HG03064 (cell line): ENCODE measurements at regions not wholly inside any gene's neighbourhood (a gene's known extent, or its start where the extent isn't known, plus 50 kb on each side); places are given as distances from the start of the nearest gene placed in this dataset.
"Not testable (repeated sequence)": the region's sequence is repeated elsewhere in the genome, so short reads cannot be mapped to it uniquely, and the experiment has no call there.

Experiments
- ATAC-seq: cut with Tn5 transposase; IDR thresholded peaks from one replicate; pipeline ENCODE4 v1.9.1; 2021; ENCODE audit warnings: low read depth; ENCODE audit not compliant: unreplicated experiment

DNA sequence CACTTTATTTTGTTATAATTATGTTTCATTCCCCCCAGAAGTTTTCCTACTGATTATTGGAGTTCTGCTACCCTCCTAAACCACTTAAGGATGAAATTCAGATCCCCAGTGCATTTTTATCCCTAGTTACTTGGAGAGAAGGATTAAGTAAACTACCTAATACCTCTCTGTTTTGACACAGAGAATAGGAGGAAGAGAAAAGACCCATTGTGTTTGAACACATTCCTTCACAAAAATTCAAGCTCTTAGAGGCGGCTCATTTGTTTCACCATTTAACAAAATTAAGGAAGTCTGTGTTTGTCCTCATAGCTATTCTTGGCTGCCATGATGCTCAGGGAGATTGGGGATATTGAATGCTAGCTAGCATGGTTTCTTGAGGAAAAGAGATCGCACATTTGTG lies 492.6 kb downstream of the EBF1 start:
- no peak for ATAC-seq

- ATAC-seq = no peak
Observed at GRCh38 chr5:158606233-158606632, 493.5 kb downstream of the EBF1 start.

DNA sequence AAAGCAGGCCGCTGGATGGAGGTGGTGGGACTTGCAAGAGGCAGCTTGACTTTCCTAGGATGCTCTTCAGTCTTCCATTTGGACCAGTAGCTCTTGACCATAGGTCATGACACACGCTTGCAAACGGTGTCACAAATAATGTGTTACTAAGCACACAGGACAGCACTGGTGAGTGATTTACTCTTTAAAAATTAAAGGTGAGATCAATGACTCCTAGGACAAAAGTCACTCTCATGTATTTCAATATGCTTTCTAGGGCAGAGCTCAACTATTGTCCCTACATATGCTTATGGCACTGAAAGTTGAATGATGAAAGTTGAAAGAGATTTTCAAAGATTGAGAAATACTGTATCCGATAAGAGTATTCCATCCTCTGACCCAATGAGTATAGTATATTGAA lies 496.7 kb downstream of the EBF1 start:
- no peak for ATAC-seq

- ATAC-seq = no peak
Observed at GRCh38 chr5:158601118-158601517, 498.6 kb downstream of the EBF1 start.

- ATAC-seq = no peak
Observed at GRCh38 chr5:158600679-158601078, 499.0 kb downstream of the EBF1 start.

GRCh38 chr5:158599157-158599556 lies 500.6 kb downstream of the EBF1 start:
- no peak for ATAC-seq

- ATAC-seq = no peak
Observed at GRCh38 chr5:158594595-158595242, 505.0 kb downstream of the EBF1 start.

DNA sequence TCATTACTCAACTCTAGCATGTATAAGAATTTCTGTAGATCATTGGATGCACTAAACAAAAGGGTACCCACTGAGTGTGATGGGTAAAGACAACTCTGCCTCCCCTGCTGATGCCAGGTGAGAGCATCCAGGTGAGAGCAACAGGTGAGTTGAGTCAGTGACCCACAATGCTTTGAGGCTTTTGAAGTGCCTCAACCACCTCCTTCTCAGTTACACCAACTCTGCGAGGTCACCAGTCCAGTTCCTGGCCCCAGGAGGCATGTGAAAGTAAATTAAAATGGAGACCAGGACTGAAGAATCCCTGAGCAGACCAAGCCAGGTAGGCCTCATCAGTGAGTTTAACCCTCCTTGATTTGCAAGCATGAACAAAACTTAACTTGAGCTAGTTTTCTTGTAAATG lies 505.8 kb downstream of the EBF1 start:
- no peak for ATAC-seq

DNA sequence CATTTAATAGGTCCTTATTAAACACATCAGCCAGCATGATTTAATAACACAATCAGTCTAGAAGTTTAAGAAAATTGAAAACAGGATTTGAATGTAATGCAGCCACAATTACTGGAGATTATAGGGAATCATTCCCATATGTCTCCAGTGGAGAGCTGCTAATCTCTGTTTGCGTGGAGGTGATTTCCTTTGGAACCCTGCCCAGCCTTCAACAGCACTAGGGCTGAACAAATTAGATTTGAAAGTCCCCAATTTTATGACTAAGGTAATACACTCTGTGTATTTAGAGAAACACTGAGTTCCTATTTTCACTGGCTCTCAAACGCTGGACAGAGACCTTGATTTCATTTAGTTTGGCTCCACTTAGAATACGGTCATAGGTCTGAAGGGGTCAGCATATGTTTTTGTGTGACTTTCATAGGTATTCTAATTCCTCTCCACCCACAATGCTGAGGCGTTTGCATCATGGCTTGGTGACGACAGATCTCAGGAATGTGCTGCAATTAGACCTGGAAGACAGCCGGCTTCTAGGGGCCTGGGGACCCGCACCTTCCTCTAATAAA lies 508.3 kb downstream of the EBF1 start:
- ATAC-seq = no peak

- no peak for ATAC-seq
Observed at GRCh38 chr5:158590746-158591300, 508.9 kb downstream of the EBF1 start.

- ATAC-seq = no peak
Observed at GRCh38 chr5:158589939-158590338, 509.8 kb downstream of the EBF1 start.

- no peak for ATAC-seq
Observed at GRCh38 chr5:158588617-158589016, 511.1 kb downstream of the EBF1 start.

DNA sequence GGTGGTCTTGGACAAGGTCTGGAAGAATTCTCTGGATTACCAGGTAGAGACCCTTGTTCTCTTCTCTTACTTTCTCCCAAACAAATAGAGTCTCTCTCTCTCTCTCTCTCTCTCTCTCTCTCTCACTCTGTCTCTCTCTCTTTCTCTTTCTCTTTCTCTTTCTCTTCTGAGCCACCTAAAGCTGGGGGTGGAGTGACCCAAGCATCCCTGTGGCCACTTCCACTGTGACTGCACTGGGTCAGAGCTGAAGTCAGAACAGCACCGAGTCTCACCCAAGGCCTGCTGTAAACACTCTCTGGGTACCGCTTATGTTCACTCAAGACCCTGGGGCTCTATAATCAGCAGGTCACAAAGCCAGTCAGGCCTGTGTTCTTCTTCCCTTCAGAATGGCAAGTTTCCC lies 513.7 kb downstream of the EBF1 start:
- no peak for ATAC-seq

GRCh38 chr5:158582669-158583068 lies 517.0 kb downstream of the EBF1 start:
- ATAC-seq = not testable (repeated sequence)

DNA sequence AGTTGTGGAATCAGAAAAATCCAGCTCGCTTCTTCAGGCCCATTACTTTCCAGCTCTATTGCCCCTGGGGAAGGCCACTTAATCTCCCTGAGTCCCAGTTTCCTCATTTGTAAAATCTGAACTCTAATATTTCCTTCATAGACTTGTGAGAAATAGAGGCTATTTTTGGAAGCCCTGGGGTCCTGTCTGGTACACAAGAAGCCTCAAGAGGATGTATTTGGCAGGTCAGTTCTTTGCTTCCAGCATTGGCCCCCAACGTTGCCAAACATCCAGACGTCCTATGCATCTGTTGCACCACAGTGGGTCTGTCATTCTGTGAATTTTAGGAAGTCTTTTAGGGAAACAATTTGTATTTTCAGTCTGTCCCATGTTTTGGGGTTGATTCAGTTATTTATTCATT lies 525.9 kb downstream of the EBF1 start:
- no peak for ATAC-seq

- no peak for ATAC-seq
Observed at GRCh38 chr5:158570502-158570901, 529.2 kb downstream of the EBF1 start.

- no peak for ATAC-seq
Observed at GRCh38 chr5:158569534-158569933, 530.2 kb downstream of the EBF1 start.

- ATAC-seq = no peak
Observed at GRCh38 chr5:158565017-158565789, 534.5 kb downstream of the EBF1 start.

DNA sequence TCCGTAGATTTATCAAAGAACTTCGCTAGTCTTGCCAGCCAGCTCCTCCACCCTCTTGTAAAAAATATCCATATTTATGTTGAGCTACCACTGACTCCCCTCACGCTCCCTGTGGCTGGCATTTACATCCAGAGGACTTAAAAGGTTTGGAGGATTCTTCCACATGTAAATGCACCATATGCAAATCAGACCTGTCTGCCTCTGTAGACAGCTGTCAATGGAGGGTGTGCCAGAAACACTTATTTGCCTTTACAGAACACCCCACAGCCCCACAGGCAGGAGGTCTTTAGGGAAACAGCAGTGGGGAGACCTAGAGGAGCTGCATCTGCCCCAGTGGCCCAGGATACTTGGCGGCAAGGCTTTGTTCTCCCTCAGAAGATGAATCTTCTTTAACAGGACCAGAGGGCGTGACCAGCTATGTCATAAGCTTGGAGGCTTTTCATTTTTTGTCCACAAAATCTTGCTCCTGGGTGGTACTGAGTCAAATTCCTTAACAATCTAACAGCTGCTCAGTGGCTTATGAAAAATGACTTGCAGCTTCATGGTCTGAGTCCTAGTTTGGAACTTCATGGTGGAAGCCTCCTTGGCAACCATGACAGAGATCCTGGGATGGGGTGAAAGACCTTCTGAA lies 535.8 kb downstream of the EBF1 start:
- no peak for ATAC-seq

DNA sequence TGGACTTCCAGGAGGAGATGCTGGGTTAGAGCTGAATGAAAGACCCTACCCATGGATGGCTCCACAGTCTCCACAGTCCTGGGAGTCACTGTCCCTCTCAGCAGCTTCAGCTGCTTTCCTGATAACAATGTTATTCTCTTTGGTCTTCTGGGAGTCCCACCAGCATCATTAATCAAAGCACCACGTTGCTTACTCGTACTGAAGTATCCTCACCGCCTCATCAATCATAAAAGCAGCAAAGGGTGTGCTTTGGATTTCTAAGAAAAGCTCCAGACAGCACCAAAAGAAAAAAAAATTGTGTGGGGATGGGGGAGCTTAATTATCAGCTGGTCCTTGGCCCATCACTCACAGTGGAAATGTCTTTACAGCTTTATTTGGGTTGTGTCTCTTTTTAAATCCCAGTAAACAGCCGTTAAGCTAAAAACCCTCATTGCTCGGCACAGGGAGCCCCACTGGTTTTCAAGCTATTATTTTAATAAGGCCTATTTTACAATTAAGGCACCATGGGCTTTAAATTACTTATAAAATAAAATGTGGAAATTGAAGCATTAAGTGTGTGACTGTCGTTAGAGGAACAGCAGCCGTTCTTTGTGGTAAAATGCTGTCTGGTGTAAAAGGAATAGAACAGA lies 538.0 kb downstream of the EBF1 start:
- no peak for ATAC-seq

DNA sequence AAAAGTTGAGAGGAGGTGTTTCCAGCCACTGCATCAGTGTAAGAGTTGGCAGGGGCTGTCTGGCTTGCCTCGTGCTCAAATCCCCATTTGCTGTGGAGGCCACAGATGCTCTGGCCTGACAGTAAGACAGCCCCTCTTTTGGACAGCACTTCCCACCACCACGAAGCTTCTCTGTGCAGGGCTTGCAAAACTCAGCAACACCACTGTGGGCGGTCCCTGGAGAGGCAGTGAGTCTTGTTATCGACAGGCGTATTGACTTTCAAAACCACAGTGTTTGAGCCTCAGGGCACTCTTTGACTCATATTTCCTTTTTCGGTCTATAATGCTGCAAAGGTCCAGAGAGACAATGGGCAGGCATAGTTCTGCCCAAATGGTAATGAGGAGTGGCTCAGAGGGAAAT lies 539.5 kb downstream of the EBF1 start:
- peak; percentile 94 for ATAC-seq
